ENCODE measurements at regions not wholly inside any gene's neighbourhood (a gene's known extent, or its start where the extent isn't known, plus 50 kb on each side); places are given as distances from the start of the nearest gene placed in this dataset.
"Not testable (repeated sequence)": the region's sequence is repeated elsewhere in the genome, so short reads cannot be mapped to it uniquely, and the experiment has no call there.

DNA sequence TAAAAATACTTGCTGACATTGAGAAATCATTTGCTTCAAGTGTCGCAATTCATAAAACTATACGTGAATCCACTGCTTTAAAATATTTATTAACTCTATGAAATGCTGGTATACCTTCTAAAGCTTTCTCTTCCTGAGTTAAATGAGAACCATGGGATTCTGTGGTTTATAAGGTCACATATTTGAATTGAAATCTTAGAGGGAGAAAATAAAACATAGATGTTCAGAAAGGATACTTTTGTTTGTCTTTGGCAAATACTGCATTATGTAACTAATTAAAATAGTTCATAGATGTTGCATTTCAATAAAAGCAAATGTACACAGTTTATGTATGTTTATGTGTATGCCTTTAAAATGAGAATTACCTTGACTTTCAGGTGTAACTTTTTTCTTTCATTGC lies 250.1 kb downstream of the FAM170A start:
- no peak for DNase-seq (ENCODE audit: low read depth in 4 of 4, low spot score in 3 of 4)

DNA sequence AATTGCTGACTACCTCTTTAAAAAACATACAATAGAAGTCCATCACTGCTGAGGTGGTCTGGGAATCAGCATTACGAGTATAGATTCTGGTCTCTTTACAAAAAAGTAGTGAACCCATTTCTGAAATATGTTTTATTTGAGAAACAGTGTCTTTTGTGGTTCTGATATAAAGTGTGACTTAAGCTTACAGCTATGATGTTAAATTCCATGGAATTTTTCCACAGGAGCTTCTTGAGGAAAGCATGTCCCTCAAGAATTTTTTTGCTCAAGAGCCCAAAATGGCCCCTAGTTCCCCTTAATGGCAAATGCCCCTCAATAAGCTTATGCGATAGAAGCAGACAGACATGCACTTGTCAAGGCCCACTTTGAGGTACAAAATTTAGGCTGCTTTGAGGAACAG lies 265.7 kb downstream of the FAM170A start:
- DNase-seq (ENCODE audit: low read depth in 4 of 4, low spot score in 3 of 4), result no peak

DNA sequence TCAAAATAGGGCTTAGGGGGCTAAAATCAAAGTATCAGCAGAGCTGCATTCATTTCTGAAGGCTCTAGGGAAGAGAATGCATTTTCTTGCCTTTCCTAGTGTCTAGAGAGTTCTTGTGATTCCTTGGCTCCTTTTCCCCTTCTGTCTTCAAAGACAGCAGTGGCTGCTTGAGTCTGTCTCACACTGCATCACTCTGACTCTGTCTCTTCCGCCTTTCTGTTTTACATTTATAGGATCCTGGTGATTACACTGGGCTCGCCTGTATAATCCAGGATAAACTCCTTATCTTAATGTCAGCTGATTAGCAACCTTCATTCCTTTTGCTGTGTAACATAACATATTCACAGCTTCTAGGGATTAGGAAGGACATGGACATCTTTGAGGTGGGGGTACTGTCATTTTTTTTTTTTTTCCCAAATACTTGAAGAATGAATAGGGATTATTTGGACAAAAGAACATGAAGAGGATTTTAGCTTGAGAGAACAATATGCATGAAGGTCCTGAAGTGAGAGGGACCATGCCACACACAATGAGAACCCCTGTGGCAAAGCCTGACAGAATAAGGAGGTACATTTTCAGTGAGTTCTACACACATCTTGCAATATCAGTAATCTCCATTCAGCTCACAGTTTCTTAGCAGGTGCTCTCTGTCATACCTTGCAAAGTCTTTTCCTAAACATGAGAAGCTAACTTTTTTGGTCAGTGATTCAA lies 267.6 kb downstream of the FAM170A start:
- DNase-seq (ENCODE audit: low read depth in 4 of 4, low spot score in 3 of 4), result no peak

DNA sequence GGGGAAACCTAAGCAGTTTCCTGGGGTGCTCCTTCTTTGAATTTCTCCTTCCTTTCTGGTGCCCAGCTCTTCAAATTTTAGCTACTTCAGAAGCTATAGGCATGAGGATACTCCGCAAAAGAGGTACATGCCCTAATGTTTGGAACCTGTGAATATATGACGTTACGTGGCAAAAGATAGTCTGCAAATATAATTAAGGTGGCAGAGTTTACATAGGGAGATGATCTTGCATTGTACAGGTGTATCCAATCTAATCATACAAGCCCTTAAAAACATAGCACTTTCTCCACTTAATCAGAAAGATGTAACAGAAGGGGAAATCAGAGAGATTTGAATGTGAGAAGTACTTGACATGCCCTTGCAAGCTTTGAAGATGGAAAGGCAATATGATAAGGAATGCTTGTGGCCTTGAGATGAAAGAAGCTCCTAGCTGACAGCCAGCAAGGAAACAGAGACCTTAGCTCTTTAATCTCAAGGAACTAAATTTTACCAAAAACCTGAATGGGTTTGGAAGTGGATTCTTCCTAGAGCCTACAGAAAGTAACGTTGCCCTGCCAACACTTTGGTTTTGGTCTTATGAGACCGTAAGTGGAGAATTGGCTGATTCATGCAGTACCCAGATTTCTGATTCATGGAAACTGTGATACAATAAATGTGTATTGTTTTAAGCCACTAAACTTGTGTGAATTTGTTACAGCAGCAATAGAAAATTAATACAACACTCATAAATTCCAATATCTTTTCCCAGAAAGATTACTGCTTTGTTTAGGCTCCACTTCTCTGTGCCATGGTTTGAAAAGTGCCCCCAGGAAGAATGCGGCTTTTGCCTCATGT lies 268.4 kb downstream of the FAM170A start:
- DNase-seq (ENCODE audit: low read depth in 4 of 4, low spot score in 3 of 4), result no peak

DNA sequence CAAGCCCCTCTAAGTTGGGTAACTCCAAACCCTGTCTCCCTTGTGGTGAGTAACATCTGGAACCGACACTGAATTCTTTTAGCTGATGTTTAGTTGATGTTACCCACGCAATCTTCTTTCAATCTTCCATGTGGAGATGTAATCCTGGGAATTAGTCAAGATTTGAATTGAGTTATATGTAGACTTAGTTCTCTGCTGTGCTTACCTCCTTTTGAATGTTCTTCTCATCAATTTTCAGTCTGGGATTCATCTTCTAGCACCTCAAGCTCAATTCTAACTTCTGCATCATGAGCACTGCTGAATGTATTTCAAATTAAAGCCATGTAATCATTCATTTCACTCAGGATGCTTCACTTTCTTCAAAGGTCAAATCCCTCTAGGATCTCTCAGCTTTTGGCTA lies 270.6 kb downstream of the FAM170A start:
- DNase-seq (ENCODE audit: low read depth in 4 of 4, low spot score in 3 of 4), result no peak

DNA sequence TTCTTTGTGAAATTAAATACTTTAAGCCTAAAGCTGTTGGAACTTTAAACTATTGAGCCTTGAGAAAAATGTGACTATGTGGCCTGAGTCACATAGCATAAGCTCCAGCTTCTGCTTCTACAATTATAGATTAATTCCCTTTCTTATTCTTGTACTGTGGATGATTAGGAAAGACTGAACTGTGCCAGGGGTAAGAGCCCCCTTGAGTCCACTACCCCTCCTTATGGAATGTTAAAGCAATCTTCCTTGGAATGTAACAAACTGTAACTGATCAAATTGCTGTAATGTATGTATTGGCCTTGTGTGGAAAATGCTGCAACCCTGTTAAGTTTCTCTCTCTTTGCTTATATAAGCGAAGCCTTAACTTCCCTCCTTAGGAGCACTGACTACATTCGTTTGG lies 273.2 kb downstream of the FAM170A start:
- no peak for DNase-seq (ENCODE audit: low read depth in 4 of 4, low spot score in 3 of 4)

DNA sequence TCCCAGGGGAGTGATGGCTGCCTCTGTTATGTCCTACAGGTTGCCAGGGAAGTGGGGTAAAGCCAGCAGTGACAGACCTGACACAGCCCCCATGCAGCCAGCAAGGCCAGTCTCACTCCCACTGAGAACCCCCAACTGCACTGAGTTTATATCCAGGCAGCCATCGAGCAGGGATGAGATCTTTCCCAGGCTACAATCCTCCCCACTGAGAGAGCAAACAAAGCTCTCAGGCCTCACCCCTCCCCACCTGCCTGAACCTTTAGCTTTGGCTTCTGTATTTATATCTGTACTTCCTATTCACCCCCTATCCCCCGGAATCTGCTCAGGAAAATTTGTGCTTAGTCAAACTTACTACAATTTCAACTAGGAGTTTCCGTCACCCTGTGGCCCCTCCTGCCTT lies 284.1 kb downstream of the FAM170A start:
- DNase-seq (ENCODE audit: low read depth in 4 of 4, low spot score in 3 of 4), result no peak

DNA sequence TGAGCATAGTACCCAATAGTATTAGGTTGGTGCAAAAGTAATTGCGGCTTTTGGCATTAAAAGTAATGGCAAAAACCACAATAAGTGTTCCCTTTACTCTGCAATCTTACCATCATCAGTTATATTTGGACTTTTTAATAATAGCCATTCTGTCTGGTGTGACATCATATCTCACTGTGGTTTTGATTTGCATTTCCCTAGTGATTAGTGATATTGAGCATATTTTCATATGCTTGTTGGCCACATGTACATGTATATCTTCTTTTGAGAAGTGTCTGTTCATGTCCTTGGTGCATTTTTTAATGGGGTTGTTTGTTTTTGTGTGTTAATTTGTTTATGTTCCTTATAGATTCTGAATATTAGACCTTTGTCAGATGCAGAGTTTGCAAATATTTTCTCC lies 289.9 kb downstream of the FAM170A start:
- no peak for DNase-seq (ENCODE audit: low read depth in 4 of 4, low spot score in 3 of 4)

DNA sequence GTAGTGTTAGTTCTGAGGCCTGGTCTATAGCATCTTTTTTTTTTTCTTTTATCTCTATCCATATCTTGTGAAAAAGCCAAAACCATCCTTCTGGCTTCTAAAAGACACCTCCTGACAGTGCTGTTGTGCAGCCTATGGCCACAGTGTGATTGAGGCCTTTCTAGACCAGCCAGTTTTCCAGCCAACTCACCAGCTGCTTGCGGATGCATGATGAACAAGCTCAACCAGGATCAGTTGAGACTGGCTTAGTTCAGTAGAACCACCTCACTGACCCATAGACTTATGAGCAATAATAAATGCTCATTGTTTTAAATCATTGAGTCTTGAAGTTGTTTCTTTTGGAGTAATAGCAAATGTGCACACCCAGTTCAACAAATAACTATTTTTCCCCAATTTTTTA lies 296.9 kb downstream of the FAM170A start:
- no peak for DNase-seq (ENCODE audit: low read depth in 4 of 4, low spot score in 3 of 4)

DNA sequence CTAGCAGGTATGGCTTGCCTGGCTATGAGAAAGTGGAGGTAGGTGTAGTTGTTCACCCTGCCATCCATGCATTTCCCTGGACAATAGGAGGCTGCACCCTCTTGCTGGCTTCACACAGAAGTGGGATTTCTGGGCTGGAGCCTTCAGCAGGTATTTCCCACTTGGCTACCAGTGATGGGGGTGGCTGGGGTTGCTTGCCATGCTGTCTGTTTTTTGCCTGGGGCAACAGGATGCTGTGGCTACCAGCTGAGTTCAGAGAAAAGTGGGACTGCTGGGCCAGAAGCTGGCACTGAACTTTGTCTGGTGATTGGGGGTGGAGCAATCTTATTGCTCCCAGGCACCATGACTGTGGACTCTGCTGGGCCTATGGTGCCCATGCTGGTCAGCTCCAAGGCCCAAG lies 299.6 kb downstream of the FAM170A start:
- no peak for DNase-seq (ENCODE audit: low read depth in 4 of 4, low spot score in 3 of 4)

DNA sequence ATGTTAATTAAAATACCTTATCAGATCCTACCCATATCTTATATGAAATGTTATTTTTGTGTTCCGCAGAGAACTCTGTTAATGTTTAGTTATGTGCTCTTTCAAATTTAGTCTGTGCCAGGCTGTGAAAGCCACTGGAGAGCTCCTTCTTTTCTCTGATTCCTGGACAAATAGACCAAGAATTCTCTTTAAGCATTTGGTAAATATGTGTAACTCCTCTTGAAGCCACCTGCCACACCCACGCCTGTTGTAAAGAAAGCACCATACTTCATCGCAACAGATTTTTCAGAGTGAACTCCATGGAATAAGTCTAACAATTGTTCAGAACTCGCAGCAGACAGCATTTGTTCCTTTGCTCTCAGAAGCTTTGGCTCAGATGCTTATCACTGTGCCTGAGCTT lies 301.1 kb downstream of the FAM170A start:
- DNase-seq (ENCODE audit: low read depth in 4 of 4, low spot score in 3 of 4), result no peak

DNA sequence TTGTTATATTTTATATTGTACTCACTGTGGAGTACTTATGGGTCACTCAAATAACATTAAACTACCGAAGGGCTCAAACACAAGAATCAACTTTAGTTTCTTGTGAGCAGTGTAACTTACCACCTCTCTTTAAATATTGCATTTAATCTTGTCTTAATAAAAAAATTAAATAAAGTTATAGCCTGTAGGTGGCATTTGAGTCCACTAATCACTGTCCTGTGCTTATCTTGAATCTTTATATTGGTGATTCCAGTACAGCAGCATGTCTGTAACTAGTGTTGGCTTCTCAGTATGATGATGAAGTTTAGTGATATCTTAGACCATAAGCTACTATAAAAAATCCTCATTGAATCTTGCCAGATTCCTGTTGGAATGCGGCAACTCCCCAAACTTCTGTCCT lies 313.8 kb downstream of the FAM170A start:
- DNase-seq (ENCODE audit: low read depth in 4 of 4, low spot score in 3 of 4), result no peak

DNA sequence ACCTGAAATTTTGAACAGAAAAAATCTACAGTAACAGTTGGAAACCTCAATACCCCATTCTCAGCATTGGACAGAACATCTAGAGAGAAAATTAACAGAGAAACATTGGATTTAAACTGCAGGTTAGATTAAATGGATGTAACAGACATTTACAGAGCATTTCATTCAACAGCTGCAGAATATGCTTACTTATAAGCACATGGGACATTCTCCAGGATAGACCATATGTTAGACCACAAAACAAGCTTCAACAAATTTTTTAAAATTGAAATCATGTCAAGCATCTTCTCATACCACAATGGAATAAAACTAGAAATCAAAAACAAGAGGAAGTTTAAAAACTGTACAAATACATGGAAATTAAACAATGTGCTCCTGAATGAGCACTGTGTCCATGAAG lies 316.3 kb downstream of the FAM170A start:
- DNase-seq (ENCODE audit: low read depth in 4 of 4, low spot score in 3 of 4), result no peak

DNA sequence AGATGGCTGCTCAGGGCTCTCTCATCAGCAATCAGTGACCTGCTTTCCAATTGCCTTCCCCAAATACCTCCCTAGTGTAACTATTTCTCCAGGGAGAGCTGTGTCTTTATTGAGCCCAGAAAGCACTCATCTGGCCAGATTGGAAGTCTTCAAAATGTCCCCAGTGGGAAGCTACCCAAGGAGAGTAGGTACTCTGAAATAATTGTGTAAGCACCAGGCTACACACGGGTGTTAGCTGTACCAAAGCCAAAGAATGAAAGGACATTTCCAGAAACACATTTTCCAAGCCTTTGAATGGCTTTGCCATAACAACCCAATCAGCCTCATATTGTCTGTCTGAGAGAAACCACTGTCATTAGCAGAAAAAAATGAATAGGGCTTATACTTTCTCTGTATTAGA lies 318.8 kb downstream of the FAM170A start:
- DNase-seq (ENCODE audit: low read depth in 4 of 4, low spot score in 3 of 4), result no peak

DNA sequence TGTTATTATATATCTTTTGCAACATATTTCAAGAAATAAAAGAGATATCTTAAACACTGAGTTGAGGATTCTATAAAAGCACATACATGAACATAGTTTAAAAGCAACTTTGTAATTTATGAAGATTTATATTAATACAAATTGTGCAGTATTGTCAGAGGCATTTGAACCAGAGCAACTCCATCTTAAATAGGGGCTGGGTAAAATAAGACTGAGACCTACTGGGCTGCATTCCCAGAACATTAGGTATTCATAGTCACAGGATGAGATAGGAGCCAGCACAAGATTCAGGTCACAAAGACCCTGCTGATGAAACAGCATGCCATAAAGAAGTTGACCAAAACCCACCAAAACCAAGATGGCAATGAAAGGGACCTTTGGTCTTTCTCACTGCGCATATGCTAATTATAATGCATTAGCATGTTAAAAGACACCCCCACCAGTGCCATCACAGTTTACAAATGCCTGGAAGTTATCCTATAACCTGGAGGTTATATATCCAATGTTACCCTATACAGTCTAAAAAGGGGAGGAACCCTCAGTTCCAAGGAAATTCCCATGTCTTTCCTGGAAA lies 320.2 kb downstream of the FAM170A start:
- no peak for DNase-seq (ENCODE audit: low read depth in 4 of 4, low spot score in 3 of 4)

DNA sequence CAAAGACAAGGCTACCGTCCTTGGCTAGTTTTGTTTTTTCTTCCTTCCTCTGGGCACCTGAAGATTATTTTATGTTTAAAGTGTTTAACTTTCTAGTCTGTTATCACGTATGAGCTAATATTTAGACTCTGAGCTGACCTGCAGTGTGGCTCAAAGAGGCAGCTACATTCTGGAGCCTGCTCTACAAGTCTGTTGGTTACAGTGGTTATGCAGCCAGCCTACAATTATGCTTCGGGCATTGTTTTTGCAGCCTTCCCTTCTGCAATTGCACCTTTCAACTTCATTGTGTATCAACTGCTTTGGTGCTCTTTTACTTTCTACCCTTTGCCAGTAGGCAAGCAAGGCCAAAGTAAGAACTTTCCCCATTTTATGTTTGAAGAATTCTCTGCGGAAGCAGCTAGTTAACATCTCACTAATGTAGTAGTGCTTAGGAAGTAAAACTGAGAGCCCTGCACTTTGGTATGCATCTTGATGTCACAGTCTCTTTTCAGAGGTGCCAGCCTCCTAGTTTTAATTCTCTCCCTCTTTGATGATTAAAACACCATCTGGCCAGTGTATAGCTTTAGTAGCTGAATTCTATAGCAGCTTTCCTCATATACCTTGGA lies 322.1 kb downstream of the FAM170A start:
- no peak for DNase-seq (ENCODE audit: low read depth in 4 of 4, low spot score in 3 of 4)

DNA sequence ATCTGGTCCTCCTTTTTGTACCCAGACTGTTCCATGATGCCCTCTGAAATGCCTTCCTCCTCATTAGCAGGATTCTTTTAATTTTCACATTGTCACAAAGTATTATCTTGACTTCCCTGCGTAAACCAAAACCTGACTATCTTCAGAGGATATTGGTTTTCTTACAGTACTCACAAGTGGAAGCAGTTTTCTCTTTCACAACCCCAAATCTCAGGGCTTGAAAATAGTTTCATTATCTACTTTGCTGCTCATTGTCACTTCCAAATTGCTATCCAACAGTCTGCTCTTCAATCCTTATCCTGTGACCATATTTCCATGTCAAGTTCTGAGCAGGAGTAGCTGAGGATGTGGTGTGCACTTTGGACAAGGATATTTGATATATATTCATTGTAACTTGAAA lies 324.1 kb downstream of the FAM170A start:
- no peak for DNase-seq (ENCODE audit: low read depth in 4 of 4, low spot score in 3 of 4)

DNA sequence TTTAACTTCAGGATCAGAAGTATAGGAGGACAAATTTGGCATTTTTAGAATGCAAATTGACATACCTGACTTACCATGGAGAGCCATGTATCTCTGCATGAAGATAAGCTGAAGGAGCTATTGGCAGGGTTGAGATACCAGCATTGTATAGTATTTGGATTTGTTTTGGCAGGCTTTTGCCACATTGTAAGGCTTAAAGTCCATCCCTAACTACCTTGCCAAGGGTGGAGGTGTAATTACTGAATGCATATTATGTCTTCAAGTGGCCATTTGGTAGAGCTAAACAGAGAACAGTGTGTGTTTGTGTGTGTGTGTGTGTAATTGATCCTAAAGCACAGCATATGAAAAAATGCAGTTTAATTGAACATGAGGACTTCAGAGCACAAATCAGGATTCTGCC lies 324.7 kb downstream of the FAM170A start:
- no peak for DNase-seq (ENCODE audit: low read depth in 4 of 4, low spot score in 3 of 4)

DNA sequence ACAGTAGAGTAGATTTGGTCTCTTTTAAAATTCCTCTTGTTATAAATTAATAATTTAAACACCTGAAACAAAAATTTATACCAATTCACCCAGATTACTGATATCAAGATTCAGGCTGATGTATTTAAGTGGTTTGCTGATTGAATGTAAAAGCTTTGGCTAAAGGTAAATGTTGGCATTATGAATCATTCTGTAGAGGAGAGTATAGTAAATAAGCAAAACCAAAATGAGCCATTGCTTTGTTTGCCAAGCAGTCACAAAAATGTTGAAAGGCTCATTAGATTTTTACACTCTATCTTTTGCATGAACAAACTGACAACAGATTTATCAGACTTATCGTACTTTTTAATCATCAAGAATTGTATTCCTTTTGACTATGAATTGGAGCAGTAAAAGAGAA lies 332.6 kb downstream of the FAM170A start:
- DNase-seq (ENCODE audit: low read depth in 4 of 4, low spot score in 3 of 4), result no peak

DNA sequence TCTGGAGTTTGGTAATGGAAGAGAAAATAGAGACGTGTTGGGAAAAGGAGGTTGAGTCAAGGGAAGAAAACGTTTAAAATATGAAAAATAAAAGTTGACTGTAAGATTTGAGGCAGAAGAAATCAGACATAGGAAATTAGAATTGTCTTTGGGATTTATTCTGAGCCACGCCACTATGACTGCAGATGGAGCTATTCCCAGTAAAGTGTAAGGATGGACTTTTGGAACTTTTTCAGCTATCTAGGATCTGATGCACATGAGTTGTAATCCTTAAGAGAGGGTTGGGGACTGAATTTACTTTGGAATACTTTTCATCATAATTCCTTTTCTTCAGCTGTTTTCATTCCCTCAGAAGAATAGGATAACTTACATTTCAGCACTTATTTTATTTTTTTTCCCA lies 336.7 kb downstream of the FAM170A start:
- DNase-seq (ENCODE audit: low read depth in 4 of 4, low spot score in 3 of 4), result no peak

DNA sequence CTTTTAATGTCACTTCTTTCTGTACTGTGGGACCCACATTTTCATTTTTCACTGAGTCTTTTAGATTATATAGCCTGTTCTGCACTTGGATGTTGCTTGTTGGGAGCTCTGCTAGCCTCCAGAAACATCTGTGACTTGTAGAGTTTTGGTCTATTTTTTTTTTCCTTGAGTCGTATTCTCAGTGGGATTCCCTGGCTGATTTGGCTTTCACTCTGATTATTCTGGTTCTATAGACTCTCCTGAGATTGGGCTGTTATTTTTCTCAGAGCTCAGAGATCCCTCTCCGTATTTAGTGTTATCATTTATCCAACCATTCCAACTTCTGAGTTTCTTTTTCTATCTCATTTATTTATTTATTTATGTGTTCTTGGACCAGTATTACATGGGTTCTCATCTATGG lies 339.3 kb downstream of the FAM170A start:
- no peak for DNase-seq (ENCODE audit: low read depth in 4 of 4, low spot score in 3 of 4)

DNA sequence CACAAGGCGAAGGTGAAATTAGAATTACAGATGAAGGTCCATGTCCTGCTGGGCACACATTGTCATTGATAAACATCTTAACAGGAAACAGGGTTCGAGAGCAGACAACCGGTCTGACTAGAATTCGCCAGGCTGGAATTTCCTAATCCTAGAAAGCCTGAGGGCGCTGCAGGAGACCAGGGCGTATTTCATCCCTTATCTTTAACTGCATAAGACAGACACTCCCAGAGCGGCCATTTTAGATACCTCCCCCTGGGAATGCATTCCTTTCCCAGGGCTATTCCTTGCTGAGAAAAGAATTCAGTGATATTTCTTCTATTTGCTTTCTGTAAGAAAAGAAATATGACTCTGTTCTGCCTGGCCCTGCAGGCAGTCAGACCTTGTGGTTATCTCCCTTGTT lies 357.7 kb downstream of the FAM170A start:
- DNase-seq (ENCODE audit: low read depth in 4 of 4, low spot score in 3 of 4), result not testable (repeated sequence)

All from left renal pelvis (tissue), 4 donors.